ENCODE measurements at regions not wholly inside any gene's neighbourhood (a gene's known extent, or its start where the extent isn't known, plus 50 kb on each side); places are given as distances from the start of the nearest gene placed in this dataset.

GRCh38 chr6:141938664-141939063, 194.1 kb upstream of the GJE1 start:
- no peak for TF ChIP-seq YY1 (IDR thresholded peaks at IDR 0.05; ENCODE audit: insufficient read depth, insufficient read length)
- TF ChIP-seq ZNF274 (IDR thresholded peaks at IDR 0.05; ENCODE audit: low read depth, low read length): no peak
